SK-N-SH treated with all-trans-retinoic acid at 6 μM for 48 hours (cell line): ENCODE measurements at regions not wholly inside any gene's neighbourhood (a gene's known extent, or its start where the extent isn't known, plus 50 kb on each side); places are given as distances from the start of the nearest gene placed in this dataset.

Experiments
- ATAC-seq: fragments of 200-7000 bp; cut with Tn5 transposase; 3 replicates; pipeline ENCODE4 v1.9.1; 2020; ENCODE audit warnings: mild to moderate bottlenecking, moderate library complexity
- ARNTL ChIP-seq: fragments of 450-650 bp; formaldehyde crosslinking; IDR thresholded peaks from 2 replicates; pipeline ENCODE4 v1.5.0; 2020; ENCODE audit warnings: low read depth, mild to moderate bottlenecking, moderate library complexity, borderline replicate concordance
- BACH2 ChIP-seq: fragments of 250-450 bp; sonication (Bioruptor Pico); IDR thresholded peaks from 2 replicates; pipeline ENCODE4 v1.9.0; 2021; ENCODE audit warnings: mild to moderate bottlenecking, borderline replicate concordance
- CREB5 ChIP-seq: fragments of 250-450 bp; sonication (Bioruptor Pico); IDR thresholded peaks from 2 replicates; pipeline ENCODE4 v1.5.1; 2020; ENCODE audit warnings: low read depth, mild to moderate bottlenecking, moderate library complexity
- CSDC2 ChIP-seq: fragments of 250-450 bp; sonication (Bioruptor Pico); IDR thresholded peaks from 2 replicates; pipeline ENCODE4 v1.5.0; 2020; ENCODE audit warnings: mild to moderate bottlenecking, moderate library complexity
- CSRNP3 ChIP-seq: fragments of 250-450 bp; sonication (Bioruptor Pico); IDR thresholded peaks from 2 replicates; pipeline ENCODE4 v1.5.1; 2021; ENCODE audit warnings: mild to moderate bottlenecking, moderate library complexity
- ESRRG ChIP-seq: fragments of 250-450 bp; sonication (Bioruptor Pico); IDR thresholded peaks from 2 replicates; pipeline ENCODE4 v1.6.1; 2021; ENCODE audit warnings: mild to moderate bottlenecking
- GLIS3 ChIP-seq: fragments of 250-450 bp; sonication (Bioruptor Pico); IDR thresholded peaks from 2 replicates; pipeline ENCODE4 v1.5.0; 2020; ENCODE audit warnings: mild to moderate bottlenecking, moderate library complexity
- ISL1 ChIP-seq: fragments of 250-450 bp; sonication (Bioruptor Pico); IDR thresholded peaks from 2 replicates; pipeline ENCODE4 v2.1.2; 2022; ENCODE audit warnings: mild to moderate bottlenecking, moderate library complexity
- OSR1 ChIP-seq: fragments of 250-450 bp; sonication (Bioruptor Pico); IDR thresholded peaks from 2 replicates; pipeline ENCODE4 v1.8.0; 2022; ENCODE audit warnings: moderate library complexity, mild to moderate bottlenecking, inconsistent platforms
- PATZ1 ChIP-seq: fragments of 250-450 bp; sonication (Bioruptor Pico); IDR thresholded peaks from 2 replicates; pipeline ENCODE4 v1.8.0; 2020; ENCODE audit warnings: mild to moderate bottlenecking, moderate library complexity, borderline replicate concordance
- POU6F1 ChIP-seq: fragments of 250-450 bp; sonication (Bioruptor Pico); IDR thresholded peaks from 2 replicates; pipeline ENCODE4 v1.8.0; 2021; ENCODE audit warnings: low read depth, mild to moderate bottlenecking, moderate library complexity, borderline replicate concordance
- PPARA ChIP-seq: fragments of 250-450 bp; sonication (Bioruptor Pico); IDR thresholded peaks from 2 replicates; pipeline ENCODE4 v1.5.0; 2020; ENCODE audit warnings: mild to moderate bottlenecking, borderline replicate concordance
- RARB ChIP-seq: fragments of 250-450 bp; sonication (Bioruptor Pico); IDR thresholded peaks from 2 replicates; pipeline ENCODE4 v1.8.0; 2021; ENCODE audit warnings: mild to moderate bottlenecking, moderate library complexity
- SNAI2 ChIP-seq: fragments of 250-450 bp; sonication (Bioruptor Pico); IDR thresholded peaks from 2 replicates; pipeline ENCODE4 v1.5.0; 2020; ENCODE audit warnings: mild to moderate bottlenecking, moderate library complexity
- TCF4 ChIP-seq: fragments of 250-450 bp; sonication (Bioruptor Pico); IDR thresholded peaks from 2 replicates; pipeline ENCODE4 v1.8.0; 2021; ENCODE audit warnings: mild to moderate bottlenecking, moderate library complexity, borderline replicate concordance
- TSHZ2 ChIP-seq: fragments of 250-450 bp; sonication (Bioruptor Pico); IDR thresholded peaks from 2 replicates; pipeline ENCODE4 v1.5.0; 2020; ENCODE audit warnings: mild to moderate bottlenecking, moderate library complexity
- ZC3H10 ChIP-seq: fragments of 250-450 bp; sonication (Bioruptor Pico); IDR thresholded peaks from 2 replicates; pipeline ENCODE4 v1.5.1; 2021; ENCODE audit warnings: mild to moderate bottlenecking, moderate library complexity
- ZFP3 ChIP-seq: fragments of 250-450 bp; sonication (Bioruptor Pico); IDR thresholded peaks from 2 replicates; pipeline ENCODE4 v1.5.0; 2020; ENCODE audit warnings: mild to moderate bottlenecking, moderate library complexity
- ZNF565 ChIP-seq: fragments of 450-650 bp; formaldehyde crosslinking; conservative IDR thresholded peaks from 2 replicates; pipeline ENCODE4 v1.5.0; 2020; ENCODE audit warnings: low read depth, mild to moderate bottlenecking, moderate library complexity
- ZNF70 ChIP-seq: fragments of 450-650 bp; formaldehyde crosslinking; IDR thresholded peaks from 2 replicates; pipeline ENCODE4 v1.5.0; 2020; ENCODE audit warnings: mild to moderate bottlenecking, moderate library complexity
- ZNF8 ChIP-seq: fragments of 450-650 bp; formaldehyde crosslinking; IDR thresholded peaks from 2 replicates; pipeline ENCODE4 v1.5.0; 2020; ENCODE audit warnings: mild to moderate bottlenecking, moderate library complexity

- ATAC-seq = no peak
- TF ChIP-seq ESRRG = no peak
- no peak for TF ChIP-seq ISL1 (CRISPR knock-in tag)
Measured at GRCh38 chr7:46942574-46942973, 639.3 kb downstream of the TNS3 start.

GRCh38 chr7:46940178-46940577 is 641.7 kb downstream of the TNS3 start:
- no peak for ATAC-seq
- TF ChIP-seq ZNF565 (CRISPR knock-in tag) (no peak), ARNTL (CRISPR knock-in tag) (no peak)

- TF ChIP-seq CSDC2 (CRISPR knock-in tag) = no peak
- TF ChIP-seq ARNTL (CRISPR knock-in tag) = no peak
- TF ChIP-seq PATZ1 (CRISPR knock-in tag) = no peak
- no peak for TF ChIP-seq CREB5 (CRISPR knock-in tag)
- TF ChIP-seq ZNF8 (CRISPR knock-in tag) = no peak
- no peak for TF ChIP-seq ZFP3 (CRISPR knock-in tag)
- no peak for TF ChIP-seq CSRNP3 (CRISPR knock-in tag)
- no peak for TF ChIP-seq RARB (CRISPR knock-in tag)
- no peak for TF ChIP-seq SNAI2 (CRISPR knock-in tag)
- ATAC-seq = no peak
Measured at GRCh38 chr7:46939558-46939957, 642.4 kb downstream of the TNS3 start.

GRCh38 chr7:46939089-46939488 is 642.8 kb downstream of the TNS3 start:
- ATAC-seq = no peak

GRCh38 chr7:46937826-46938225 is 644.1 kb downstream of the TNS3 start:
- ATAC-seq = no peak
- no peak for TF ChIP-seq BACH2 (CRISPR knock-in tag)
- TF ChIP-seq ZC3H10 (CRISPR knock-in tag) = no peak
- no peak for TF ChIP-seq PATZ1 (CRISPR knock-in tag)
- TF ChIP-seq ESRRG = no peak
- TF ChIP-seq ZNF70 (CRISPR knock-in tag) = no peak
- no peak for TF ChIP-seq POU6F1 (CRISPR knock-in tag)
- no peak for TF ChIP-seq ZNF565 (CRISPR knock-in tag)
- TF ChIP-seq SNAI2 (CRISPR knock-in tag) = no peak
- no peak for TF ChIP-seq TSHZ2 (CRISPR knock-in tag)
- TF ChIP-seq ARNTL (CRISPR knock-in tag) = no peak
- no peak for TF ChIP-seq ZNF8 (CRISPR knock-in tag)
- no peak for TF ChIP-seq PPARA (CRISPR knock-in tag)
- no peak for TF ChIP-seq OSR1 (CRISPR knock-in tag)
- no peak for TF ChIP-seq GLIS3 (CRISPR knock-in tag)
- no peak for TF ChIP-seq ISL1 (CRISPR knock-in tag)
- TF ChIP-seq CSRNP3 (CRISPR knock-in tag) = no peak
- TF ChIP-seq TCF4 (CRISPR knock-in tag) = no peak

More at GRCh38 chr7:46939089-46939488, 642.8 kb downstream of the TNS3 start:
- TF ChIP-seq ESRRG = no peak
- TF ChIP-seq RARB (CRISPR knock-in tag) = no peak
- TF ChIP-seq, all 23 proteins: peak for 0
